ENCODE measurements at regions not wholly inside any gene's neighbourhood (a gene's known extent, or its start where the extent isn't known, plus 50 kb on each side); places are given as distances from the start of the nearest gene placed in this dataset.

DNA sequence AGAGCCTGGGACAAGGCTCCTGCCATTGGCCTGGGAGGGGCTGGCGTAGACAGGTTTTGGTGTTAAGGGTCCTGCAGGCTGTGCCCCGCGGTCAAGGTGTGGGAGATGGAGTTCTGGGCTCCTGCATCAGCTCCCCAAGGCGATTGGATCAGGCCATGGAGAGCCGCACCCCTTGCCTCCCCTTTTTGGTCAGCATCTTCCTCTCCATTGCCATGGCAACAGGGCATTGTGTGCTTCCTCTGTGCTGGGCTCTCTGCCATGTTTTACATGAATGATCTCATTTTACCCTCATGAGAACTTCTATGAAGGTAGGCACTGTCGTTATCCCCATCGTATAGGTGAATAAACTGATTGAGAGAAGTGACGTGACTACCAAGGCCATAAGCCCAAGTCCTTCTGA, 344.3 kb upstream of the CLINT1 start:
- peak overlapping the region; percentile 75 for H3K27ac Mint-ChIP-seq (ENCODE audit: unreplicated experiment)
- H3K27me3 Mint-ChIP-seq (ENCODE audit: low read depth): no peaks in the 10 kb centered on the region
- TF ChIP-seq, protein P1, sequence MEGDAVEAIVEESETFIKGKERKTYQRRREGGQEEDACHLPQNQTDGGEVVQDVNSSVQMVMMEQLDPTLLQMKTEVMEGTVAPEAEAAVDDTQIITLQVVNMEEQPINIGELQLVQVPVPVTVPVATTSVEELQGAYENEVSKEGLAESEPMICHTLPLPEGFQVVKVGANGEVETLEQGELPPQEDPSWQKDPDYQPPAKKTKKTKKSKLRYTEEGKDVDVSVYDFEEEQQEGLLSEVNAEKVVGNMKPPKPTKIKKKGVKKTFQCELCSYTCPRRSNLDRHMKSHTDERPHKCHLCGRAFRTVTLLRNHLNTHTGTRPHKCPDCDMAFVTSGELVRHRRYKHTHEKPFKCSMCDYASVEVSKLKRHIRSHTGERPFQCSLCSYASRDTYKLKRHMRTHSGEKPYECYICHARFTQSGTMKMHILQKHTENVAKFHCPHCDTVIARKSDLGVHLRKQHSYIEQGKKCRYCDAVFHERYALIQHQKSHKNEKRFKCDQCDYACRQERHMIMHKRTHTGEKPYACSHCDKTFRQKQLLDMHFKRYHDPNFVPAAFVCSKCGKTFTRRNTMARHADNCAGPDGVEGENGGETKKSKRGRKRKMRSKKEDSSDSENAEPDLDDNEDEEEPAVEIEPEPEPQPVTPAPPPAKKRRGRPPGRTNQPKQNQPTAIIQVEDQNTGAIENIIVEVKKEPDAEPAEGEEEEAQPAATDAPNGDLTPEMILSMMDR (conservative IDR thresholded peaks at IDR 0.05): no peak
- H3K9me3 Mint-ChIP-seq: no peaks in the 10 kb centered on the region
- no peak for DNase-seq (ENCODE audit: low read depth, low spot score)
- peaks cover 7% of the 10 kb centered on the region for H3K4me1 Mint-ChIP-seq
- no peaks in the 10 kb centered on the region for H3K36me3 Mint-ChIP-seq (ENCODE audit: low read depth)
- H3K4me3 Mint-ChIP-seq: no peak overlapping the region

DNA sequence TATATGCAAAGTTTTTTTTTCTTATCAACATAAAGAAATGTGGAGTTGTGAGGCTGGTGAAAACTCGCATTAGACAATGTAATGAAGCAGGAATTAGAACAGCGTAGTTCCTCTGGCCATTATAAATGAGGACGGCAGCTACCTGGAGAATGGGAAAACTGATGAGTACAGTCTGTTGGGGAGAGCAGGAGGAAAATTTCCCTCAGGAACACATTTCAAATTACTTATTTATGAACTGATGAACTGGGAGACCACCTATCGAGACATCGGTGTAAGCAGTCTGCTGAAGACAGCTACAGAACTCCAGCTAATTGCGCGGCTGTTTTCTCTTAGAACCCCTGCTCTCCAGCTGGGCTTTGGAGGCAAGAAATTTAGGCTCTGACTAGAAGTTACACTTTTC, 343.9 kb upstream of the CLINT1 start:
- H3K27ac Mint-ChIP-seq (ENCODE audit: unreplicated experiment): no peak overlapping the region
- no peak overlapping the region for H3K4me3 Mint-ChIP-seq
- DNase-seq (ENCODE audit: low read depth, low spot score): no peak
- H3K27me3 Mint-ChIP-seq (ENCODE audit: low read depth): no peaks in the 10 kb centered on the region
- no peaks in the 10 kb centered on the region for H3K9me3 Mint-ChIP-seq
- TF ChIP-seq, protein P1 (conservative IDR thresholded peaks at IDR 0.05): no peak
- H3K4me1 Mint-ChIP-seq: peaks cover 9% of the 10 kb centered on the region
- H3K36me3 Mint-ChIP-seq (ENCODE audit: low read depth): no peaks in the 10 kb centered on the region

DNA sequence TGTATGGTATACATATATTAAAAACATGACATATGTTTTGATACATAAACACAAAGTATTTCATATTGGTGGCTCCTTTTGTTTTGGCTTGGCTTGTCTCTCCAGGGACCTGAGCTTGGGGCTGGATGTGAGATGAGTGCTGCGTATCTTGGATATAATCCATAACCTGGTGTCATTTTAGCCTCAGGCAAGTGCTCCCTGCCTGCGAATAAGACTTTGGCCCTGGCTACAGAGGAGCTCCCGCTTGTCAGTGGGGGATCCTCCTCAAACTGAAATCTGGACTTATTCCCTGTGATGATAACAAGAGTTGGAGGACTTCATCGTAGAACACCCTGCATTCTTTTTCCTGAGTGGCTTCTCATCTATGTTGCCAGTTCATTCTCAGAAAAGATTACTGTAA, 341.7 kb upstream of the CLINT1 start:
- DNase-seq (ENCODE audit: low read depth, low spot score): no peak
- H3K4me3 Mint-ChIP-seq: no peak overlapping the region

DNA sequence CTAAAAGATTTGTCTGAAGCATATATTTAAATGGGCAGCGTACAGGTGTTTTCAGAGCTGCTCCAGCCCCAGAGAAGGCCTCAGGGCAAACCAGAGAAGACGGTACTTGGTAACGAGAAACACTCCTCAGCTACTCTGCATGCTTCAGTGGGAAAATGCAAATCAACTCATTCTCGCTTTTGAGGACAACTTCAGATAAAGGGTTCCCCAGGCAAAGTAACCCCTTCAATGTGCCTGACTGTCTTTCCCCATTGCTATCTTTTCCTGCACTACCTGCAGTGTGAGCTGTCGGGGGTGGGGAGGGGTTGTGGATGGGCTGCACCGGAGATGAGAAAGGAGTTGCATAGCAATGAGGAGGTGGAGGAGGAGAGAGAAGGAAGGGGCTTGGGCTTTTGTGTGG, 339.7 kb upstream of the CLINT1 start:
- Mint-ChIP-seq H3K27me3 (ENCODE audit: low read depth) (no peaks in the 10 kb centered on the region), H3K4me1 (peaks cover 26% of the 10 kb centered on the region), H3K27ac (ENCODE audit: unreplicated experiment) (no peak overlapping the region), H3K9me3 (no peaks in the 10 kb centered on the region), H3K36me3 (ENCODE audit: low read depth) (no peaks in the 10 kb centered on the region), H3K4me3 (no peak overlapping the region)
- DNase-seq (ENCODE audit: low read depth, low spot score): no peak
- TF ChIP-seq, protein P1 (conservative IDR thresholded peaks at IDR 0.05): no peak

More for the DNA sequence above, 341.7 kb upstream of the CLINT1 start:
- Mint-ChIP-seq H3K4me1 (peaks cover 13% of the 10 kb centered on the region), H3K9me3 (no peaks in the 10 kb centered on the region), H3K27ac (ENCODE audit: unreplicated experiment) (no peak overlapping the region), H3K27me3 (ENCODE audit: low read depth) (no peaks in the 10 kb centered on the region), H3K36me3 (ENCODE audit: low read depth) (no peaks in the 10 kb centered on the region)
- TF ChIP-seq, protein P1 (conservative IDR thresholded peaks at IDR 0.05): no peak

DNA sequence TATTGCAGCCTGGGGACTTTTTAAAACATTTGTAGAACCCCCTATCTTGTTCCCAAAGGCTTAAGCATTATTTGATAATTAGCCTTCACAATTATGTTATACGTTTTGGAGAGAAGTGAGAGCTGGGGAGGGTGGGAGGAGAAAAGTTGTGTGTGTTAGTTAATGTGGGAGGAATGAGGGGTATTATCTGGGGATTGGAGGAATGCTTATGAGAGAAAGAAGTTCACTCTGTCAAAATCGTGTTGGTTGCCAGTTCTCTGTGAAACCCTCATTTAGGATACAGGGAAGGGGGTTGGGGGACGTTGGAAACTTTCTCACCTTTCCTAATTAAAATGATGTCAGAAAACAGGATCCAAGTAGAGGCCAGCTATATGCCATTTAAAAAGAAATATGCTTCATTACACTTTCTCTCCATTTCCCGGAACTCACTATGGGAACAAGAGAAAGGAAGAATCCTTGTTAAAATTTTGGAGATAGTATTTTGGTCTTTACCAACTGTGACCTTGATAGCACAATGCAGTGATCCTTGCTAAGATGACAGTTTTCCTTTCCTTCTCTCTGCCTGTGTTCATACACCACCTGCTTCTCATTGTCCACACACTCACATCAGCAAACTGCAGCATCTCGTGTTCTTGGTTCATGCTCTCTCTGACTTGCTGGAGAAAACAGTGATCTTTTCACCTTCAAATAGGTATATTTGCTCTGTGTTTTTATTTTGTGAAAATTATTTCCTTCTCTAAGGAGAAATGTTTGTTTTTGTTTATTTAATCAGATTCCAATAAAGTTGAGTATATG, 336.7 kb upstream of the CLINT1 start:
- H3K27me3 Mint-ChIP-seq (ENCODE audit: low read depth): no peaks in the 10 kb centered on the region

More for the DNA sequence above, 336.7 kb upstream of the CLINT1 start:
- no peak overlapping the region for H3K4me3 Mint-ChIP-seq
- DNase-seq (ENCODE audit: low read depth, low spot score): no peak
- TF ChIP-seq, protein P1 (conservative IDR thresholded peaks at IDR 0.05): no peak
- peaks cover 10% of the 10 kb centered on the region for H3K36me3 Mint-ChIP-seq (ENCODE audit: low read depth)
- H3K27ac Mint-ChIP-seq (ENCODE audit: unreplicated experiment): no peak overlapping the region
- peaks cover 26% of the 10 kb centered on the region for H3K4me1 Mint-ChIP-seq
- peaks cover 5% of the 10 kb centered on the region for H3K9me3 Mint-ChIP-seq

Measured in neural crest cell (in vitro differentiated cells).